ENCODE measurements at regions not wholly inside any gene's neighbourhood (a gene's known extent, or its start where the extent isn't known, plus 50 kb on each side); places are given as distances from the start of the nearest gene placed in this dataset.
A peak's percentile ranks its signal among the peaks of the same experiment; 100 is the strongest.
"Not testable (repeated sequence)": the region's sequence is repeated elsewhere in the genome, so short reads cannot be mapped to it uniquely, and the experiment has no call there.

DNA sequence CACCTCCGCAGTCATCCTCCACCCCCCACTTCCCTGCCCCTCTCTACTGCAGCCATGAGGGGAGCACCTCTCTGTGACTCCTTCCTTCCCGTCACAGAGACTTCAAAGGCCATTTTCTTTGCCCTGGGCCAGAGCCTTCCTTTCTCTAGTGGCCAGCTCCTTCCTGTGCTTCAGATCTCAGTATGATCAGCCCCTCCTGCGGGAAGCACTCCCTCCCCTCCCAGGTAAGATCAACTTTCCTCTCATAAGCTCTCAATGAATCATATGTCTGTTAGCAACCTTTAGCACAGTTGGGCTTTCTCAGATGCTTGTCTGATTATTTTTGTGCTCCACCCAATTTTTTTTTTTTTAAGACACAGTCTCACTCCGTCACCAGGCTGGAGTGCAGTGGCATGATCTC is 241.0 kb upstream of the PRSS1 start:
- H3K4me3 ChIP-seq (ENCODE audit: control insufficient read depth, low read depth, low read length) = no peak overlapping the region
- TF ChIP-seq, protein P1, sequence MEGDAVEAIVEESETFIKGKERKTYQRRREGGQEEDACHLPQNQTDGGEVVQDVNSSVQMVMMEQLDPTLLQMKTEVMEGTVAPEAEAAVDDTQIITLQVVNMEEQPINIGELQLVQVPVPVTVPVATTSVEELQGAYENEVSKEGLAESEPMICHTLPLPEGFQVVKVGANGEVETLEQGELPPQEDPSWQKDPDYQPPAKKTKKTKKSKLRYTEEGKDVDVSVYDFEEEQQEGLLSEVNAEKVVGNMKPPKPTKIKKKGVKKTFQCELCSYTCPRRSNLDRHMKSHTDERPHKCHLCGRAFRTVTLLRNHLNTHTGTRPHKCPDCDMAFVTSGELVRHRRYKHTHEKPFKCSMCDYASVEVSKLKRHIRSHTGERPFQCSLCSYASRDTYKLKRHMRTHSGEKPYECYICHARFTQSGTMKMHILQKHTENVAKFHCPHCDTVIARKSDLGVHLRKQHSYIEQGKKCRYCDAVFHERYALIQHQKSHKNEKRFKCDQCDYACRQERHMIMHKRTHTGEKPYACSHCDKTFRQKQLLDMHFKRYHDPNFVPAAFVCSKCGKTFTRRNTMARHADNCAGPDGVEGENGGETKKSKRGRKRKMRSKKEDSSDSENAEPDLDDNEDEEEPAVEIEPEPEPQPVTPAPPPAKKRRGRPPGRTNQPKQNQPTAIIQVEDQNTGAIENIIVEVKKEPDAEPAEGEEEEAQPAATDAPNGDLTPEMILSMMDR (conservative IDR thresholded peaks at IDR 0.05; ENCODE audit: control insufficient read depth, insufficient read depth, low read depth, low read length) = no peak
- peak; percentile 23 for DNase-seq (ENCODE audit: low read depth)

DNA sequence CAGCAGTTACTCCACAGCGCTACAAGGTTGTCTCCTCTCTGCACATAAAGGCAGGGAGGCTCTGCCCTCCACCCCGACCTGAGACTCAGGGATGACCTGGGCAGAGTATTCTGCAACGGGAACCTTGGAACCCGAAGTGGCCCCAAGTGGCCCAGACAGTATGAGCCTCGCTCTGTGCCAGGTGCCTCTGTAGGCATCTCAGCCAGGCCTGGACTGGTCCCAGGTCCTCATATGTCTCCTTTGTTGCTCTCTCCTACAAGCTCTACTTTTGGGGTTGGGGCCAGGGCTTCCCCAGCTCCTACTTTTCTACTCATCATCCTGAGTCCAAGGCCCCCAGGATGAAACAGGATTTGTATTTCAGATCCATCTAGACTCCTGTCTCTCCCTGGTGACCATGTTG is 241.5 kb upstream of the PRSS1 start:
- TF ChIP-seq, protein P1 (conservative IDR thresholded peaks at IDR 0.05; ENCODE audit: control insufficient read depth, insufficient read depth, low read depth, low read length) = no peak
- H3K4me3 ChIP-seq (ENCODE audit: control insufficient read depth, low read depth, low read length) = no peak overlapping the region
- DNase-seq (ENCODE audit: low read depth) = no peak

DNA sequence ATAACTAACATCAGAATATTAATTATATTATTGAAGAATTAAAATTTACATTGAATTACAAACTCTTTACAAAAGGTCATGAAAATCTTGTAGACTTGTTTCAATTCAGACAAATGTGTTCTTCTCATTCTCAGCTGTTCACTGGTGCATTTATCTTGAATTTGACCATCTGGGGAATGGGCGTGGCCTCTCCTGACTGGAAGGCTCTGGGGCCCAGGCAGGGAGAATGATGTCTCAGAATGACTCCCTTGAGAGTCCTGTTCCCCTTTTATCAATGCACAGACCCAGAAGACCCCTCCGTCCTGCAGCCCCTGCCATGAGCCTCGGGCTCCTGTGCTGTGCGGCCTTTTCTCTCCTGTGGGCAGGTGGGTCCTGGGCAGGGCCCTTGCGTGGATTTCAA is 242.2 kb upstream of the PRSS1 start:
- H3K4me3 ChIP-seq (ENCODE audit: control insufficient read depth, low read depth, low read length); DNase-seq (ENCODE audit: low read depth): not testable (repeated sequence)

DNA sequence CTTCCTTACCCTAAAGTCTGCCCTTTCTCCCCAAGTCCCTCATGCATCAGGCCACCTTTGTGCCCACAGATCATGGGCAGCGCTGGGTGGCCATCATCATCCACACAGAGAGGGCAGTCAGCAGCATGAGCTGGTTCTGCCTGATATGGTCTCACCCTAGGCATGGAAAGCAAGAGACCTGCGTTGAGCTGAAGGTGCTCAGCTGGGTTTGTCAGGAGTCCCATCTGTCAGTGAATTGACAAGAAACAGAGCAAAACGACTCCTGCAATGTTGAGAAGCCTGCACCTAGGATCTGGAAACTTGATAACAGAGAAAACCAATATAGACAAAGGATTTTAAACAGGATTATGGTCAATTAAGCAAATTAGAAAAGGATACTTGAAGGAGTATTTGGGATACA is 242.7 kb upstream of the PRSS1 start:
- H3K4me3 ChIP-seq (ENCODE audit: control insufficient read depth, low read depth, low read length) = no peak overlapping the region
- TF ChIP-seq, protein P1 (conservative IDR thresholded peaks at IDR 0.05; ENCODE audit: control insufficient read depth, insufficient read depth, low read depth, low read length) = no peak
- no peak for DNase-seq (ENCODE audit: low read depth)

DNA sequence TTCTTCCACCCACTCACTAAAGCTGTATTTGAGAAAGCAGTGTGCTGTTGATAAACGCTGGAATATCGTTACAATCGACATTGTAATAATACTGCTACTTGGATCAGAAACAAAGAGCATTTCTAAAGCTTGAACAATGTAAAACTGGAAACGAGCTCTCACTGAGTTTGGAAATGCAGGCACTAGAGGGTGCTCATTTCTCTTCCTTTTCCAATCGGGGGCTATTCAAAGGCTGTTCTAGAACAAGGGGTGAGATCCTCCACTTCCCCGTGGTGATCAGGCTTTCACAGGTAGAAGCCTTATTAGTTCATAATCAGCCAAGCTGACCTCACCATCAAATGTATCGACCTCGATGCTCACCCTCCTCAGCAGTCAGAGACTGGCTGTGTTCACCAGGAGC is 245.3 kb upstream of the PRSS1 start:
- not testable (repeated sequence) for DNase-seq (ENCODE audit: low read depth); H3K4me3 ChIP-seq (ENCODE audit: control insufficient read depth, low read depth, low read length)

DNA sequence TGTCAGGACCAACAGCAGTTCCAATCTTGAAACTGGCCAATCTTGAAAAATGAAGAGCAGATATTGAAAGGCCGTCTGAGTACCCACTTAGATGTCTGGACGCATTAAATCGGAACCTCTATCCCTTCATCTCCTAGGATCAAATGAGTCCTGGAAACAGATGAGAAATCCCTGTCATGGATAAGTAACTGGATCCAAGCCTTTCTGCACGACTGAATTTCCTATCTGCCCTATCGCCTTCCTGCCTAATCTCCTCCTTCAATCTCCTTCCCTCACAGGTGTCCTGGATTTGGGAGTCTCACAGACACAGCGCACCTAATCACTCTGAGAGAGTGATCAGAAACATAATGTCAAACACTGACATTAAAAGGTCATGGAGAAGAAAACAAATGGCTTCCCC is 245.2 kb upstream of the PRSS58 start:
- DNase-seq (ENCODE audit: low read depth) = no peak
- TF ChIP-seq, protein P1 (conservative IDR thresholded peaks at IDR 0.05; ENCODE audit: control insufficient read depth, insufficient read depth, low read depth, low read length) = no peak
- H3K4me3 ChIP-seq (ENCODE audit: control insufficient read depth, low read depth, low read length) = no peak overlapping the region

DNA sequence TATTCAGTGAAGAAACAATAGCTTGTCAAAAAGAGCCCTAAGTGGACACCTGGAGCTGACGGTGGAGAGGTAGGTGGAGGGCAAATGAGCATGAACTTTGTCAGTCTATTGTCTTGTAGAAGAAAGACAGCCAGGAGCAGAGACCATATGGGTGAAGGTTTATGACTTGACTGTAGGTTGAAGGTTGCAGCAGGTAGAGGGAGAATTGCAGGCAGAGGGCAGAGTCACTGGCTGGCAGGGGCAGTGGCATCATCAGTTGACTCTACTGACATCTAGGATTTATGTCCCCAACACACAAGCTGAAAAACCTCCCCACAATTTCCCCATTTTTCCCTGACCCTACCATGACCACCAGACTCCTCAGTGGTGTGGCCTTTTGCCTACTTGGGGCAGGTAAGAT is 243.6 kb upstream of the PRSS58 start:
- no peak for DNase-seq (ENCODE audit: low read depth)
- no peak overlapping the region for H3K4me3 ChIP-seq (ENCODE audit: control insufficient read depth, low read depth, low read length)
- TF ChIP-seq, protein P1 (conservative IDR thresholded peaks at IDR 0.05; ENCODE audit: control insufficient read depth, insufficient read depth, low read depth, low read length) = no peak

DNA sequence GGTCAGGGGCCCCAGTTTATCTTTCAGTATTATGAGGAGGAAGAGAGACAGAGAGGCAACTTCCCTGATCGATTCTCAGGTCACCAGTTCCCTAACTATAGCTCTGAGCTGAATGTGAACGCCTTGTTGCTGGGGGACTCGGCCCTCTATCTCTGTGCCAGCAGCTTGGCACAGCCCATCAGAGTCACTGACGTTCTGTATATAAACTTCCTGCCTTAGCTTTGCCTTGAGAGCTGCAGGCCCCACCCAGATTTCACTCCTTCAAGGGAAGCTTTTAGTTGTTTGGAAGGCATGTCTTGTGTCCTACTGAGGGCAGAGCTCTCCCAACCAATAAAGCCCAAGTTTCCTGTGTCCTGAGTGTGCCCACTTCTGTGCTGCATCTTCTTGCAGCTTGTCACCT is 242.5 kb upstream of the PRSS58 start:
- DNase-seq (ENCODE audit: low read depth) = no peak
- TF ChIP-seq, protein P1 (conservative IDR thresholded peaks at IDR 0.05; ENCODE audit: control insufficient read depth, insufficient read depth, low read depth, low read length) = no peak

More for the DNA sequence above, 242.5 kb upstream of the PRSS58 start:
- H3K4me3 ChIP-seq (ENCODE audit: control insufficient read depth, low read depth, low read length) = no peak overlapping the region
